DMS 273 (cell line): ENCODE measurements at regions not wholly inside any gene's neighbourhood (a gene's known extent, or its start where the extent isn't known, plus 50 kb on each side); places are given as distances from the start of the nearest gene placed in this dataset.
"Not testable (repeated sequence)": the region's sequence is repeated elsewhere in the genome, so short reads cannot be mapped to it uniquely, and the experiment has no call there.

ENCODE experiments used
- DNase-seq: peaks from one replicate; lab custom pipeline; 2025; ENCODE audit not compliant: unreplicated experiment; lab: John Stamatoyannopoulos, UW

DNA sequence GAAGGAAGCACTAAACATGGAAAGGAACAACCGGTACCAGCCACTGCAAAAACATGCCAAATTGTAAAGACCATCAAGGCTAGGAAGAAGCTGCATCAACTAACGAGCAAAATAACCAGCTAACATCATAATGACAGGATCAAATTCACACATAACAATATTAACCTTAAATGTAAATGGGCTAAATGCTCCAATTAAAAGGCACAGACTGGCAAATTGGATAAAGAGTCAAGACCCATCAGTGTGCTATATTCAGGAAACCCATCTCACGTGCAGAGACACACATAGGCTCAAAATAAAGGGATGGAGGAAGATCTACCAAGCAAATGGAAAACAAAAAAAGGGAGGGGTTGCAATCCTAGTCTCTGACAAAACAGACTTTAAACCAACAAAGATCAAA, 126.3 kb upstream of the CAV2 start:
- not testable (repeated sequence) for DNase-seq

DNA sequence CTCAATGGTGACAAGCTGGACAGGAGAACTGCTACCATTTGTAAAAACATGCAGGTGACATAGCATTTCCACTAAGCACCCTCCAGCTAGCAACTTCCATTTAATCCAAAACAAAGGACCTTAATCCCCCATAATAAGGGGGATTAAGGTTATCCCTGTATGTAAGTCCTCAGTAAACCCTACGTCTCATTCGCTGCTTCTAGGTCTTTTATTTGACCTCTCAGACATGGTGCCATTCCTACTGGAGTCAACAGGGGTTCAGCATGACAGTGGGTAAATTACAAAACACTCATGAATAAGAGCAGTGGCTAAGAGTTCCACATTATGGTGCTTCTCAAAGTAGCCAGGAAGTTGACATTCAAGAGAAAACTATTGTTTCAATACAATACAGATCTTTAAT, 121.8 kb upstream of the CAV2 start:
- no peak for DNase-seq

DNA sequence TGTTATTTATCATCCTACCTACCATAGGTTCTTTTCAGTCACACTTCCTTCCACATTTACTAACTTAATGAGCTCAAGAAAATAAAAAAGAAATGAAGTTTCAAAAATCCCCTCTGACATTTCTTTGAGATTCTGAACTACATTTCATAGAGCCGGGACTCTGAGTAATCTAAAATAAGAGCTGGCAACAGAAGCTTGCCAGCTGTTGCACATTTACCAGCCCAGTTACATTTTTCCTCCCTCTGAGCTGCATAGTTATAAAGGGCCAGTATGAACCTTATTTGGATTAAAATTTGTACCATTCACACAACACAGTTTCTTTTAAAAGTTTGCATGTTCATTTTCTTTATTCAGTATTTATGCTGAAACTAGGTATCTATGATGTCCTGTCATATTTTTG, 119.5 kb upstream of the CAV2 start:
- DNase-seq = peak; percentile 6

DNA sequence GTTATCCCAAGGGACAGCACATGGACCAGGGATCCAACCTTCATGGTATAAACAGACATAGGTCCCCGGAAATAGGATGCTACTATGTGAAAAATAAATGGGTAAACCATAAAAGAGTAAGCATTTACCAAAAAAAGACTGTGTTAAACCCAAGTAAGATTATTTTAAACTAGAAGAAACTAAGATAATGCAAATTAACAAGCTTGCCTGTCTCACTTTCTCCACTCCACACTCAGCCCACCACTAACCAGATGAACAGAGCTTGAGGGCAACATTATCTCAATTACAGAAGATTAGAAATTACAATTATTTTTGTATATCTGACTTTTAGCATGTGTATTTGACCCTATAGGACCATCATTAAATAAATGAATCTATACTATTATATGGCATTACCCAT, 117.2 kb upstream of the CAV2 start:
- no peak for DNase-seq

DNA sequence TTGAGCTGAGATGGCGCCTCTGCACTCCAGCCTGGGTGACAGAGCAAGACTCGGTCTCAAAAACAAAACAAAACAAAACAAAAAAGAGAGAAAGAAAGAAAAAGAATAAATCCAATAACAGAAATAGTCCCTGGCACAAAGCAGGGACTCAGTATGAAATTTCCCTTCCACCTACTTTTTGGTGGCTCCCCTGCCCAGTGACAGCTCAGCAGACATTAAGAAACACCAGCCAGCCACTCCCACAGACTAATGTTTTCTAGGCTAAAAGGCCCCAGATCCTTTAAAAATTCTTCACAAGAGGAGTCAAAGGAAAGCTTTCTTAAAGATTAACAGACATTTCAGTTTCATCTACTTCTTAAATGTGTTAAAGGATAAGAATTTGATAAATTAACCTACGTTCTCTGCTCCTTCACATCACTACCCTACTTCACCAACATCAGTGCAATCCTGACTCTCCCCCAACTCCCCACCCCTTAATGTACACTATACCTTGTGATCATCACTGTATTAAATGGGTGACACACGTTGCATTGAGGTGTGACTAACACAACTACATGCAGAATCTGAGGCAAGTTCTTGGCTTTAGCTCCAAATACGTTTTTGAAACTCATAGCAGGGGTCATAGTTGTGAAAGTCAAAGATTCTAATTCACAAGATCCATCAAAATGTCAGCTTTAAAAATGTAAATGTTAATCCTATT, 114.5 kb upstream of the CAV2 start:
- no peak for DNase-seq

DNA sequence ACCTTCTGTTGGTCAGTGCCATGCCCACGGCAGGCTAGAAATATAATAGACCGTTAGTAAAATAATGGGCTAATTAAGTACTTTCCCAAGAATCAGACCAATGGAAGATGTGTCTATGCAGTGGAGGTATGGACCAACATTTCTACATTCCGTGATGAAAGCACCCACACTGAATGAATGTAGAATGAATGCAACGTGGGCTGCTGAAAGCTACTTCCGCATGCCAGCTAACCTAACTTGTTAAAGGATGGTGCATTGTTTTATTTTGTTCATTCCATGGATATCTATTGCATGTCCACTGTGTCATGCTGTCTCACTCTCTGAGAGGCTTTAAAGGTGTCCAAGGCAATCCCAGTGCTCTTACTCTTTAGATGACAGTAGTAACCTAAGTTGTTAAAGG, 112.9 kb upstream of the CAV2 start:
- no peak for DNase-seq

DNA sequence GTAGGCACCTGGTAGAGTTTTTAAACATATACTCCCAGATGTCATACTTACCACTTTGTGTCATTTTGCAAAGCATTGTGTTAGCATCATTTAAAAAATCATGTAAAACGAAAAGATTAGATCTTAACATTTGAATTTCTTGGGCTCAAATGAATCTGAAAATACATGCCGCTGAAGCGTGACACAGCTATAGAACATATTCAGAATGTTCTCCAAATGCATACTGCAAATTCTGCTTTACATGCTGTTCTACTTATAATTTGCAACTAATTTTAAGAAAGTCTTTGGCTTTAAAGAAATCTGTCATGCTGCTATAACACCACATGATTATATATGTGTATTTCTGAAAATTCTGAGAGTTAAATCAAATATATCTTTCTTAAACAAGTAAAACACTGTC, 109.2 kb upstream of the CAV2 start:
- DNase-seq = no peak

DNA sequence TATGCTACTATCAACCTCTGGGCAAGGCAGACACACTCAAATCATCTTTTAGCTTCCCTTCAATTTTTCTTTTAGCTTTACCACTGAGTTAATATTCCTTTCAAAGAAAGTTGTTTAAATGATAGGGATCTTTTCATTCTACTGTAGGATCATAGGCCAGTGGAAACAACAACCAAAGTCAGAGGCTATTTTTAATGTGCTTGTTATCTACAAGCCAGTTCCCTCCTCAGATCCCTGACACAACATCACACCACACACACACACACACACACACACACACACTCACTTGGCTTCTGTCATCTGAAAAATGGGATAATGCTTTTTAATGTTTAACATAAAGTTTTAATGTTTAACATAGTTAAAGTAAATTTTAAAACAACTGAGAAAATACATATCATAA, 106.7 kb upstream of the CAV2 start:
- DNase-seq = no peak

DNA sequence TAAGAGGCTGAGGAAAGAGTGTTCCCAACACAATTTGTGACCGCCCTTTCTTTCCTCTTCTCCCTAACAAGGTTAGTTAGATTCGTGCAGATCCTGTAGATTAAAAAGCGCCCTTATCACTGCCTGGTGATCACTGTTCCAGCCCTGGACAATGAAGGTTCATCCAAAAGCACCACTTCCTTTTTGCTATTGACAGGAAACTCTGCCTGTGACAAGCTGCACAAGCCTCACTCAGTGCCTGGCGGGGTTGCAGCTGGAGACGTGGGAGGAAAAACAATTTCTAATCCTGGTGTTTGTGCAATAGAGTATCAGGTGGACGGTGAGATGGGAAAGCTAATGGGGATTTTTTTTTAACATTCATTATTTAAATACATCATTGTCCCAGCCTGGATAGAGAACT, 105.9 kb upstream of the CAV2 start:
- no peak for DNase-seq

DNA sequence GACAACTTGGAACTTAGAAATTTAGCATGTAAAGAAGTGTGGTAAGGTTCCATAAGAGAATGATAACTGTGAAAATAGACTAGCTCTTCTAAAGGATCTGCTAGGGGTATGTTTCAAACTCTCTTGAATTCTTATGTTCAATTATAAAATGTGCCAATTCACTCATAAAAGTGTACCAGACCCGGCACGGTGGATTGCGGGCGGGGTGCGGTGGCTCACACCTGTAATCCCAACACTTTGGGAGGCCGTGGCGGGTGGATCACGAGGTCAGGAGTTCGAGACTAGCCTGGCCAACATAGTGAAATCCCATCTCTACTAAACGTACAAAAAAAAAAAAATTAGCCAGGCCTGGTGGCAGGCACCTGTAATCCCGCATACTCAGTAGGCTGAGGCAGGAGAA, 105.4 kb upstream of the CAV2 start:
- no peak for DNase-seq

DNA sequence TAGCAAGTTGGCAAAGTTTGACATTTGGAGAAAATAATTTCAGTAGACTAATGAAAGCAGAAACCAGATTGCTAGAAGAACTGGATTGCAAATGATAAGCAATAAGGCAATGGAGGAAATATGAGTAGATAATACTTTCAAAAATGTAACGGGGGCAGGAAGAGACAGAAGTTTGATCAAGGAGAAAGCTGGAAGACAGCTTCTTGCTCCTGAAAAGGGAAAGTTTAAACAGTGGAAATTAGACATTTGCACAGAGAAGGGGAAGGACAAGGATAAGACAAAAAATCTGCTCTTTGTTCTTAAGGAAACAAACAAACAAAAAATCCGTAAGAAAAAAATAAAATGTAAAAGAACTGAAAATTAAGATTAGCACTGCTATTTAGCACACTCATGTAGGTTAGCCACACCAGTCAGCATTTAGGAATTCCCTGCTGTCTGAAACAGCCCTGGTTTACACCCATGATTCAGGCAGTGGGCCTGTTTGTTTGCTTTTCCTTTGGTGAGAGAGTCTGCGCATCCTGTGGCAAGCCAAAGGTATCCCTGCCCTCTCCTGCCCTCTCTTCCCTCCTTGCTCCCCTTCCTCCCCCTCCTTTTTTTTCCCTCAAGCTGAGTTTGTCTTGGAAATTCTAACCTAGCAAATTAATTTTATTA, 104.3 kb upstream of the CAV2 start:
- no peak for DNase-seq

DNA sequence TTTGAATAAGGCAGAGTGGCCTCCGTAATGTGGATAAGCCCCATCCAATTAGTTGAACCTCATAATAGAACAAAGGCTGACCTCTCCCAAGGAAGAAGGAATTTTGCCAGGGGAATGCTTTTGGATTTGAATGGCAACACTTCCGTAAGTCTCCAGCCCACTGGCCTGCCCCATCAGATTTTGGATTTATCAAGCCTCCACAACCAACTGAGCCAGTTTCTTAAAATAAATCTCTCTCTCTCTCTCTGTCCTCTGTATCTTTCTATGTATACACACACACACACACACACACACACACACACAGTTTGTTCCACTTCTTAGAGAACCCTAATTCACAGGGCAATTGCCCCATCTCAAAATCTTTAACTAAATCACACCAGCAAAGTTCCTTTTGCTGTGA, 100.9 kb upstream of the CAV2 start:
- no peak for DNase-seq

DNA sequence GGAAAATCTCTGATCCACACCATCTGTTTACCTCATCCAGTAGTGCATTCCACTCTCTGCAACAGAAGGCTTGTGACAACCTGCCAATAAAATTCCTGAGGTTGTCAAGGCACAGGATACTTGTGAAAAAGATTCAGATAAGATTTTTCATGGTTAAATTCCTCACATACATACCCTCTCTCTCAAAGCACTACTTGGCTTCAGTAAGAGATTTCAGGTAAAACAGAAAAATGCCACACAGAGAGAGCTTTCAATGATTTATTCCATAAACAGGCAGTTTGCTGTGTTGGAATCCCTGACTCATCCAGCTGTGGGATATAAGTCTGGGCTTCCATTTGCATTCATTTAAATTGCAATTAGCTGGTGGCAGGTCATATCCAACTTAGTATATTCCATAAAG, 99.7 kb upstream of the CAV2 start:
- no peak for DNase-seq

DNA sequence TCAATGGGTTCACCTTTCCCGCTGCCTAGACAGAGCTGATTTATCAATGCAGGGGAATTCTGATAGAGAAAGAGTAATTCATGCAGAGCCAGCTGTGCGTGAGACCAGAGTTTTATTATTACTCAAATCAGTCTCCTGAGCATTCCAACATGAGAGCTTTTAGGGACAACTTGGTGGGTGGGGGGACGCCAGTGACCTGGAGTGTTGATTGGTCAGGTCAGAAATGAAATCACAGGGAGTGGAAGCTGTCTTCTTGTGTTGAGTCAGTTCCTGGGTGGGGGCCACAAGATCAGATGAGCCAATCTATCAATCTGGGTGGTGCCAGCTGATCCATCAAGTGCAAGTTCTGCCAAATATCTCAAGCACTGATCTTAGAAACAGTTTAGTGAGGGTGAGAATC, 99.0 kb upstream of the CAV2 start:
- no peak for DNase-seq

DNA sequence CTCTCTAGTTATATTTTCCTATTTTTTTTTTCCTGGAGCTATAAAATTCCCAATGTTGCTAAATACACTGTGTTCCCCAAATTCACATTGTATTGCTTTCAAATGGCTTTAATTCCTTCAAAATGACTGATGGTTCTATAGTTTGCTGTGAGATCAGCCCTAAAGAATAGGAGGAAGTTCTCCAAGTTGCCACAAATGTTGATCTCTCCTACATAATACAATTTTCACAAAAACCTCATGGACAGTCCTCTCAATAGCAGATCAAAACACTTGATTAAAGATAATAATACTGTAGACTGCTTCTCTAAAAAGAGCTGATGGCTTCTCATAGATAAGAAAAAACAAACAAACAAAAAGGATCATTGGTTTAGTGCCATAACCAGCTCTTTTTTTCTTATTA, 97.8 kb upstream of the CAV2 start:
- no peak for DNase-seq

DNA sequence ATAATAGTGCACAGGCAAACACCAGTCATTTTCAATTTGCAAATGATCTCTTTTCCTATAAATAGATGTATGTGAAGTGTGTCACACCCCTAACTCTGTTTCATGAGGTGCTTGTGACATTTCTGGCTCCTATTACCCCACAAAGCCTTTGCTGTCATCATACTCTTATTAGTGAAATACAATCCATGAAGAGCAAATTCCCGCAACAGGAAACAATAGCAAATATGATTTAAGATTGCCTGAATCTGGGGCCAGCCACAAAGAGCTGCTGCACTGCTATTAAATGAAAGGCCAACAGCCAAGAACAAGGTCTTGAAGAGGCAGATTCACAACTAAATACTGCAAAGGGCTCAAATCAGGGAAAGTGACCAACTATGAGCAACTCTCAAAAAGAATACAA, 96.3 kb upstream of the CAV2 start:
- DNase-seq = no peak

DNA sequence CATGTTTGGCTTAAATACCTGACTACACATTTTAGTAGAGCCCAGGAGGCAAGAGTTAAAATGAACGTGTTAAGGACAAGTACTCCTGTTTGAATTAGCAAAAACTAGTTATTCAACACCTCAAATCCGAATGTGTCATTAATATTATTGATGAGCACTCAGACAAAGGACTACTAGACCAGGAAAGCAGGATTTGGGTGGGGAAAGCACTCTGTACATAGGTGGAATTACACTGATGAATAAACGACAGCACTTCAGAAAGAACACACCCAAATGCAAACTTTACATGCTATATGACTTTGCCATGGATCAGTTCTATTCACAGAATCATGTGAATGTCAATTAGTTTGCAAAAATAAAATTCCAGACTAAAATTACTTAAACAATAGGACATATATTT, 95.1 kb upstream of the CAV2 start:
- no peak for DNase-seq

DNA sequence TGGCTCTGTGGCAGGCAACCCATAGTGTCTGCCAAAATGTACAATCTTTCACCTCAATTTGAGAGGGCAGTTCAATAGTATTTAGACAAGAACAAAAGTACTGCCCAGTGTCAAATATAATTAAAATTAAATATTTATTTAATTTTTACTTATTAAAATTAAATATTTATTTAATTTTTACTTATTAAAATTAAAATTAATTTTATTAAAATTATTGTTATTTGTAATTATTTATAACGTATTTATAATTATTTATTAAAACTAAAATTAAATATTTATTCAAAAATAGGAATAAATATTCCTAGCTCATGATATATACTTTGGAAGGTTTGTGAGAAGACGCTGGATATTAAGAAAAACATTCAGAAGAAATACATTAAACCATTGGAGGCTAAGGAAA, 93.7 kb upstream of the CAV2 start:
- DNase-seq = no peak

DNA sequence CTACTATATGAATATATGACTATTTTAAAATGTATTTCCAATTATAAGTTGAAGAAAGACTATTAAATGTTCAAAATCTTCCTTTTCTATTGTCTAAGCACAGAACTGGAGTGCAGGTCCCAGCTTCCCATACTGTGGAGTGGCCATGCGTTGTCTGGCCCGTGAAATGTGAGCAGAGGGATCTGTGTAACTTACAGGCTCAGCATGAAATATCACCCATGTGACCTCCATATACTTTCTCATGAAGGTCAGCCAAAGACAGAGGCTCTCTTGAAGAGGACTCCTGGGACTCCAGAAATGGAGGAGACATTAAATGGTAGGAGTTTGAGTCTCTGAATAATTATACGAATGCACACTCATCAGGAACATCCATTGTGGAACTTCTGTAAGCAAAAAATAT, 92.4 kb upstream of the CAV2 start:
- DNase-seq = no peak

DNA sequence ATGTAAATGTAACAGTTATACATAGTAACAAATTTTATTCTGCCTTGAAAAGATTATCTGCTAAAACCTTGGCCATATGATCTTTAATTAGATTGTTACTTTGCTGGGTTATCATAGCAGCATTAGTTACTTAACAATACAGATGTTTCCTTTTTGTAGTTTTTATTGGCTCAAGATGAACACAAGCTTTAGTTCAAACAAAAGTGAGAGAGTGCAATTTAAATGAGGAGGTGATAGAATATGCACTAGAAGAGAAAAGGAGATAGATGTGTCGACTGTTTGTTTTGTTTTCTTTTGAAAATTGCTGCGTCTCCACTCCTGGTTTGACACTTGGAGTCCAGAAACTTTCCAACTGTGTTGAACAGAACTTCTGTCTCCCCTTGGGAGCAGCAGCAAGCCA, 91.4 kb upstream of the CAV2 start:
- no peak for DNase-seq

DNA sequence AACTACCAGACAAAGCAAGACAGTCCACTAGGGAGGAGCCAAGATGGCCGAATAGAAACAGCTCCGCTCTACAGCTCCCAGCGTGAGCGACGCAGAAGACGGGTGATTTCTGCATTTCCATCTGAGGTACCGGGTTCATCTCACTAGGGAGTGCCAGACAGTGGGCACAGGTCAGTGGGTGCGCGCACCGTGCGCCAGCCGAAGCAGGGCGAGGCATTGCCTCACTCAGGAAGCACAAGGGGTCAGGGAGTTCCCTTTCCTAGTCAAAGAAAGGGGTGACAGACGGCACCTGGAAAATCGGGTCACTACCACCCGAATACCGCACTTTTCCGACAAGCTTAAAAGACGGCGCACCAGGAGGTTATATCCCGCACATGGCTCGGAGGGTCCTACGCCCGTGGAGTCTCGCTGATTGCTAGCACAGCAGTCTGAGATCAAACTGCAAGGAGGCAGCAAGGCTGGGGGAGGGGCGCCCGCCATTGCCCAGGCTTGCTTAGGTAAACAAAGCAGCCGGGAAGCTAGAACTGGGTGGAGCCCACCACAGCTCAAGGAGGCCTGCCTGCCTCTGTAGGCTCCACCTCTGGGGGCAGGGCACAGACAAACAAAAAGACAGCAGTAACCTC, 90.6 kb upstream of the CAV2 start:
- DNase-seq = not testable (repeated sequence)

DNA sequence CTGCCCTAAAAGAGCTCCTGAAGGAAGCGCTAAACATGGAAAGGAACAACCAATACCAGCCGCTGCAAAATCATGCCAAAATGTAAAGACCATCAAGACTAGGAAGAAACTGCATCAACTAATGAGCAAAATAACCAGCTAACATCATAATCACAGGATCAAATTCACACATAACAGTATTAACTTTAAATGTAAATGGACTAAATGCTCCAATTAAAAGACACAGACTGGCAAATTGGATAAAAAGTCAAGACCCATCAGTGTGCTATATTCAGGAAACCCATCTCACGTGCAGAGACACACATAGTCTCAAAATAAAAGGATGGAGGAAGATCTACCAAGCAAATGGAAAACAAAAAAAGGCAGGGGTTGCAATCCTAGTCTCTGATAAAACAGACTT, 88.8 kb upstream of the CAV2 start:
- not testable (repeated sequence) for DNase-seq
